Fibroblast of the aortic adventitia (primary cell): ENCODE measurements at regions not wholly inside any gene's neighbourhood (a gene's known extent, or its start where the extent isn't known, plus 50 kb on each side); places are given as distances from the start of the nearest gene placed in this dataset.

ENCODE experiments used
- DNase-seq: peaks from one replicate; pipeline ENCODE4 v3.0.0-alpha.2; 2010; ENCODE audit warnings: low read depth
- H3K4me3 ChIP-seq: 2 replicates; pipeline ENCODE4 v1.5.1; 2011; ENCODE audit warnings: low read depth, mild to moderate bottlenecking, control low read depth, low read length, moderate library complexity
- TF ChIP-seq, protein P1 (sequence below): IDR thresholded peaks from 2 replicates; pipeline ENCODE4 v1.5.1; 2011; ENCODE audit warnings: mild to moderate bottlenecking, low read length, control low read depth, inconsistent platforms; ENCODE audit not compliant: insufficient read depth

- TF ChIP-seq, protein P1, sequence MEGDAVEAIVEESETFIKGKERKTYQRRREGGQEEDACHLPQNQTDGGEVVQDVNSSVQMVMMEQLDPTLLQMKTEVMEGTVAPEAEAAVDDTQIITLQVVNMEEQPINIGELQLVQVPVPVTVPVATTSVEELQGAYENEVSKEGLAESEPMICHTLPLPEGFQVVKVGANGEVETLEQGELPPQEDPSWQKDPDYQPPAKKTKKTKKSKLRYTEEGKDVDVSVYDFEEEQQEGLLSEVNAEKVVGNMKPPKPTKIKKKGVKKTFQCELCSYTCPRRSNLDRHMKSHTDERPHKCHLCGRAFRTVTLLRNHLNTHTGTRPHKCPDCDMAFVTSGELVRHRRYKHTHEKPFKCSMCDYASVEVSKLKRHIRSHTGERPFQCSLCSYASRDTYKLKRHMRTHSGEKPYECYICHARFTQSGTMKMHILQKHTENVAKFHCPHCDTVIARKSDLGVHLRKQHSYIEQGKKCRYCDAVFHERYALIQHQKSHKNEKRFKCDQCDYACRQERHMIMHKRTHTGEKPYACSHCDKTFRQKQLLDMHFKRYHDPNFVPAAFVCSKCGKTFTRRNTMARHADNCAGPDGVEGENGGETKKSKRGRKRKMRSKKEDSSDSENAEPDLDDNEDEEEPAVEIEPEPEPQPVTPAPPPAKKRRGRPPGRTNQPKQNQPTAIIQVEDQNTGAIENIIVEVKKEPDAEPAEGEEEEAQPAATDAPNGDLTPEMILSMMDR, result no peak
- peak; percentile 28 for DNase-seq
- no peak overlapping the region for H3K4me3 ChIP-seq
These were observed 187.1 kb upstream of the C1QTNF7 start for GRCh38 chr4:15240764-15241163.

- no peak for DNase-seq
- TF ChIP-seq, protein P1, result no peak
- no peak overlapping the region for H3K4me3 ChIP-seq
These were observed 185.8 kb upstream of the C1QTNF7 start for GRCh38 chr4:15242021-15242420.

DNA sequence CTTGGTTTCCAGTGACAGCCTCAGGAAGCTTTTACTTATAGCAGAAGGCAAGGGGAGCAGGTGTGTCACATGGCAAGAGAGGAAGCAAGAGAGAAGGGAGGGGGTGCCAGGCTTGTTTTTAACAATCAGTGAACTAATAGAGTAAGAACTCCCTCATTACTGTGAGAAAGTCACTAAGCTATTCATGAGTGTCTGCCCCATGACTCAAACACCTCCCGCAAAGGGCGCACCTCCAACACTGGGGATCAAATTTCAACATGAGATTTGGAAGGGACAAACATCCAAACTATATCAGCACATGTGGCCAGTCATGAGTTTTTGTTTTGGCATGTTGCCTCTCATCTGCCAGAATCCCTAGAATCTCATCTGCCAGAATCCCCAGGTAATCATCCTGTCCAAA is 183.5 kb upstream of the C1QTNF7 start:
- H3K4me3 ChIP-seq, result no peak overlapping the region
- TF ChIP-seq, protein P1, result no peak
- peak; percentile 28 for DNase-seq

GRCh38 chr4:15245006-15245530 is 182.8 kb upstream of the C1QTNF7 start:
- TF ChIP-seq, protein P1, result no peak
- no peak for DNase-seq
- no peak overlapping the region for H3K4me3 ChIP-seq

- H3K4me3 ChIP-seq, result no peak overlapping the region
- TF ChIP-seq, protein P1, result no peak
- DNase-seq, result no peak
These were observed 177.8 kb upstream of the C1QTNF7 start for GRCh38 chr4:15250021-15250441.

DNA sequence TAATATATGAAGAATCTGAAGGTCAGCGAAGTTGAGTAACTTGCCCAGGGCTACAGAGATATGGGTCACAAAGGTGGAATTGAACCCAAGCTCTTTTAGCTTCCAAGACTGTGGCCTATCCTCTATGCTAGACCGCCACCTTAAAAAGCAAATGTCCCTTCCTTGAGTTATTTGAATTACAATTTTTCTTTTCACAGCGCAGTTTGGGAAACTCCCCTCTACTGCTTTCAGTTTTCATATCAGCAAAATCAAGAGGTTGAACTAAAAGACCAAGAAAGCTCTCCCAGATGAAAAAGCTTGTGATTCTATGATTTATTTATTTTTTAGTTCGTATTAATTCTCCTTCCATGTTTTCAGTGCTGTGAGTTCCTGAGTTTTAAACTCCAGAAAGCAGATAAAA is 174.5 kb upstream of the C1QTNF7 start:
- TF ChIP-seq, protein P1, result no peak
- no peak overlapping the region for H3K4me3 ChIP-seq
- DNase-seq, result no peak

DNA sequence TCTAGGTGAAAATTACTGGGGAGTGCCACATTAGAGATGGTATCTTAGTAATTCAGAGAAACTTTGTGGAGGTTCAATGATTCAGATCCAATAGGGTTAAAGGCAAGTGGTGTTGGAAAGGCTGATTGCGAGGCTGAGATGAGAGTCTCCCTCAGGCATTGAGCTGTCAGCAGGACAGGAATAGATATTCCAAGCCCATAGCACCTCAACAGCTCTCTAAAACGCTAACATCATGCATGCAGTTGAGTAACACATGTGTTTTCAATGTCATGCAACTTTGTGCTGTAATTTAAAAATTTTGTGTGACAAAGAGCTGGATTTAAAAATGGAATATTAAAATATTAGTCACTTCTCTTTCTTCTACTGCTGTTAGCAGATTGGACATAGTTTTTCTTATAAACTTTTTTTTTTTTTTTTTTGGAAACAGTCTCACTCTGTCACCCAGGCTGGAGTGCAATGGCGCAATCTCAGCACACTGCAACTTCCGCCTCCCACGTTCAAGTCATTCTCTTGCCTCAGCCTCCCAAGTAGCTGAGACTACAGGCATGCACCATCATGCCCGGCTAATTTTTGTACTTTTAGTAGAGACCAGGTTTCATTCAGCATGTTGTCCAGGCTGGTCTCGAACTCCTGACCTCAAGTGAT is 173.5 kb upstream of the C1QTNF7 start:
- TF ChIP-seq, protein P1, result no peak
- no peak for DNase-seq
- no peak overlapping the region for H3K4me3 ChIP-seq
